ENCODE measurements at regions not wholly inside any gene's neighbourhood (a gene's known extent, or its start where the extent isn't known, plus 50 kb on each side); places are given as distances from the start of the nearest gene placed in this dataset.

GRCh38 chrX:437661-438390, 51.1 kb upstream of the PPP2R3B start:
- Mint-ChIP-seq H3K27me3 (peaks cover 56% of the 10 kb centered on the region), H3K27ac (no peak overlapping the region), H3K9me3 (no peaks in the 10 kb centered on the region), H3K4me3 (no peak overlapping the region), H3K4me1 (ENCODE audit: unreplicated experiment) (no peaks in the 10 kb centered on the region), H3K36me3 (peaks cover 4% of the 10 kb centered on the region)
- TF ChIP-seq CTCF (conservative IDR thresholded peaks at IDR 0.05) = no peak
- DNase-seq (ENCODE audit: extremely low spot score, unreplicated experiment) = no peak

- no peak for DNase-seq (ENCODE audit: extremely low spot score, unreplicated experiment)
- Mint-ChIP-seq H3K27ac (no peak overlapping the region), H3K36me3 (peaks cover 4% of the 10 kb centered on the region), H3K4me3 (no peak overlapping the region), H3K27me3 (peaks cover 62% of the 10 kb centered on the region), H3K4me1 (ENCODE audit: unreplicated experiment) (no peaks in the 10 kb centered on the region), H3K9me3 (peaks cover 2% of the 10 kb centered on the region)
- TF ChIP-seq CTCF (conservative IDR thresholded peaks at IDR 0.05) = no peak
These were observed 52.5 kb upstream of the PPP2R3B start for GRCh38 chrX:439241-439640.

- Mint-ChIP-seq H3K27me3 (peaks cover 65% of the 10 kb centered on the region), H3K9me3 (peaks cover 4% of the 10 kb centered on the region), H3K27ac (no peak overlapping the region), H3K36me3 (peaks cover 4% of the 10 kb centered on the region), H3K4me3 (no peak overlapping the region), H3K4me1 (ENCODE audit: unreplicated experiment) (no peaks in the 10 kb centered on the region)
- no peak for TF ChIP-seq CTCF (conservative IDR thresholded peaks at IDR 0.05)
- DNase-seq (ENCODE audit: extremely low spot score, unreplicated experiment) = no peak
These were observed 53.0 kb upstream of the PPP2R3B start for GRCh38 chrX:439719-440118.

- DNase-seq (ENCODE audit: extremely low spot score, unreplicated experiment) = no peak
- Mint-ChIP-seq H3K27ac (no peak overlapping the region), H3K4me3 (no peak overlapping the region), H3K4me1 (ENCODE audit: unreplicated experiment) (no peaks in the 10 kb centered on the region), H3K9me3 (peaks cover 4% of the 10 kb centered on the region), H3K36me3 (peaks cover 4% of the 10 kb centered on the region), H3K27me3 (peaks cover 66% of the 10 kb centered on the region)
- TF ChIP-seq CTCF (conservative IDR thresholded peaks at IDR 0.05) = no peak
These were observed 53.9 kb upstream of the PPP2R3B start for GRCh38 chrX:440636-441035.

GRCh38 chrX:443536-444210, 57.0 kb upstream of the PPP2R3B start:
- Mint-ChIP-seq H3K27ac (no peak overlapping the region), H3K27me3 (peaks cover 66% of the 10 kb centered on the region), H3K9me3 (peaks cover 4% of the 10 kb centered on the region), H3K36me3 (peaks cover 4% of the 10 kb centered on the region), H3K4me1 (ENCODE audit: unreplicated experiment) (no peaks in the 10 kb centered on the region), H3K4me3 (no peak overlapping the region)
- TF ChIP-seq CTCF (conservative IDR thresholded peaks at IDR 0.05) = no peak
- no peak for DNase-seq (ENCODE audit: extremely low spot score, unreplicated experiment)

All from type B pancreatic cell (in vitro differentiated cells).